MM.1S (cell line): ENCODE measurements at regions not wholly inside any gene's neighbourhood (a gene's known extent, or its start where the extent isn't known, plus 50 kb on each side); places are given as distances from the start of the nearest gene placed in this dataset.

Experiments
- CTCF ChIP-seq: fragments of 300-600 bp; sonication (generic); IDR thresholded peaks from 2 replicates; pipeline ENCODE4 v1.5.1; 2016; ENCODE audit warnings: antibody characterized with exemption, low read length, mixed read lengths
- EZH2 ChIP-seq: fragments of 300-600 bp; sonication (generic); optimal IDR thresholded peaks from 2 replicates; pipeline ENCODE3; 2017; ENCODE audit warnings: low read depth, mild to moderate bottlenecking, antibody characterized with exemption, low read length, mixed read lengths
- EZH2phosphoT487 ChIP-seq: fragments of 300-600 bp; sonication (generic); IDR thresholded peaks from 2 replicates; pipeline ENCODE4 v1.6.1; 2018; ENCODE audit warnings: antibody characterized with exemption, low read length

- TF ChIP-seq CTCF: no peak
- TF ChIP-seq EZH2phosphoT487: no peak
- no peak for TF ChIP-seq EZH2
These were observed 64.4 kb upstream of the SLC7A3 start for GRCh38 chrX:70995338-70995737.
